Heart right ventricle (tissue), 16 donors: ENCODE measurements at regions not wholly inside any gene's neighbourhood (a gene's known extent, or its start where the extent isn't known, plus 50 kb on each side); places are given as distances from the start of the nearest gene placed in this dataset.

Experiments used
- ATAC-seq, 8 donors: fragments of 200-7000 bp; cut with Tn5 transposase; one replicate each; pipeline ENCODE4 v1.9.1; 2020; ENCODE audit warnings: mild to moderate bottlenecking in 8 of 8, moderate library complexity in 8 of 8, moderate number of reproducible peaks in 1 of 8
- DNase-seq, 2 donors: peaks; one replicate each; pipeline ENCODE4 v3.0.0-alpha.2; 2020
- H3K27ac ChIP-seq, 10 donors: fragments of 200-600 bp; sonication (generic) in 2 of 10; one replicate each; pipeline versions ENCODE4 v1.5.0 to v1.8.0; 2020 to 2022; ENCODE audit warnings: mild to moderate bottlenecking in 3 of 10
- H3K27me3 ChIP-seq, 7 donors: fragments of 200-600 bp; one replicate each; pipeline ENCODE4 v1.8.0; 2021 to 2022; ENCODE audit warnings: mild to moderate bottlenecking in 2 of 7
- H3K36me3 ChIP-seq, 9 donors: fragments of 200-600 bp; sonication (generic) in 1 of 9; one replicate each; pipeline versions ENCODE4 v1.5.0 to v1.8.0; 2020 to 2022; ENCODE audit warnings: mild to moderate bottlenecking in 2 of 9
- H3K4me1 ChIP-seq, 9 donors: fragments of 200-600 bp; sonication (generic) in 1 of 9; one replicate each; pipeline versions ENCODE4 v1.5.0 to v1.8.0; 2020 to 2022; ENCODE audit warnings: mild to moderate bottlenecking in 4 of 9
- H3K4me3 ChIP-seq, 10 donors: fragments of 200-600 bp; sonication (generic) in 2 of 10; one replicate each; pipeline versions ENCODE4 v1.5.0 to v1.8.0; 2020 to 2022; ENCODE audit warnings: mild to moderate bottlenecking in 7 of 10, moderate library complexity in 2 of 10
- H3K9me3 ChIP-seq, 11 donors: fragments of 200-600 bp in 10 of 11; sonication (generic) in 2 of 11; one replicate each; pipeline versions ENCODE4 v1.5.0 to v1.8.0; 2013 to 2022; ENCODE audit warnings: mild to moderate bottlenecking in 2 of 11, control low read depth in 1 of 11, moderate library complexity in 1 of 11
- WGBS, 2 donors: extraction: QIAGEN DNeasy Blood & Tissue Kit; methylation state at CpG; one replicate each; pipeline ENCODE4 v1.1.7; 2013; ENCODE audit warnings: inconsistent platforms in 1 of 2; 5-methylcytosine and 5-hydroxymethylcytosine counted together
- intact Hi-C, 10 donors: fragments of 100-400 bp; cut with DNase I; formaldehyde crosslinking; loops; one replicate each; pipeline versions ENCODE4 v1.11.1 to v1.14.2; 2022
- TF ChIP-seq, protein P1 (sequence below), 9 donors: fragments of 200-600 bp; sonication (generic) in 2 of 9; IDR thresholded peaks; one replicate each; pipeline versions ENCODE4 v1.5.0 to v1.8.0; 2021 to 2022; ENCODE audit warnings: antibody characterized with exemption in 9 of 9, mild to moderate bottlenecking in 5 of 9, moderate library complexity in 1 of 9
- donor health status: Arrhythmogenic right ventricular cardiomyopathy.
- donor health status: ischemic (EF 13 %, LVEDD 7.1; RV severe dilation, severe dysfunction).
- donor health status: healthy with polysubstance abuse.
- donor health status: DM: no; HTN: yes; CAD: no.
- donor health status: DM: no; HTN: no; CAD: no.
- donor health status: ischemic (EF 25% LVEDD 6.9; RV normal size, moderate dysfunction).
- donor health status: ischemic (EF 25% LVEDD 5.7; RV mildly dilated, moderate dysfunction).
- donor health status: healthy.
- donor health status: DM: yes; HTN: yes; CAD: no.
- donor health status: Ischemic cardiomyopathy.
- donor health status: ischemic (EF 35%, LVEDD 5.7; RV mildly dilated, moderate dysfunction).
- donor health status: nonischemic (EF 11% LVEDD 7.7; RV severe dilation, severe dysfunction).
- donor health status: DM: yes; HTN: yes; CAD: no.
- donor health status: PGD.
- donor health status: ischemic (EF 29% LVEDD 5.4; RV normal size, mild dysfunction).
- donor health status: nonischemic (EF 23%, LVEDD 6.1; RV moderate dilation, normal function).

DNA sequence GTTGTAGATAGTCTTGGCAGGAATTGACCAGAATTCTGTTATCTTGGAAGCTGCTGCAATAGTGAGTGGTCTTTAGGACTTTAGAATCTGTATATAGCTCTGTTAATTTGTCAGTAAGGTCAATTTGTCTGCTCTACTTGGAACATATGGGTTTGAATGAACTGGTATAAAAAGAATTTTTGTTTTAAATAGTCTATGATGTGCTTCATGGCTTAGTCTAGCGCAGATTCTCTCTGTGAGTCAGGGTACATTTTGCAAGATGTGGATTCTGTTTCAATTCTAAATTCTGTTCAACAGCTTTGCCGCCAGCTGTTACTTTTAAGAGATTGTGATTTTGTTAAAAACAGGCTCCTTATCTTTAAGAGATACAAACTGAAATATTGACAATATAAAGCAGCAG lies 135.9 kb upstream of the AGBL1 start:
- Histone ChIP-seq H3K4me1 (no peaks in the 10 kb centered on the region), H3K27ac (no peak overlapping the region), H3K36me3 (no peaks in the 10 kb centered on the region), H3K27me3 (peaks cover 0 to 18% (median 0%) of the 10 kb centered on the region in 7 donors), H3K9me3 (no peaks in the 10 kb centered on the region), H3K4me3 (no peak overlapping the region)
- no peak for ATAC-seq
- TF ChIP-seq, protein P1, sequence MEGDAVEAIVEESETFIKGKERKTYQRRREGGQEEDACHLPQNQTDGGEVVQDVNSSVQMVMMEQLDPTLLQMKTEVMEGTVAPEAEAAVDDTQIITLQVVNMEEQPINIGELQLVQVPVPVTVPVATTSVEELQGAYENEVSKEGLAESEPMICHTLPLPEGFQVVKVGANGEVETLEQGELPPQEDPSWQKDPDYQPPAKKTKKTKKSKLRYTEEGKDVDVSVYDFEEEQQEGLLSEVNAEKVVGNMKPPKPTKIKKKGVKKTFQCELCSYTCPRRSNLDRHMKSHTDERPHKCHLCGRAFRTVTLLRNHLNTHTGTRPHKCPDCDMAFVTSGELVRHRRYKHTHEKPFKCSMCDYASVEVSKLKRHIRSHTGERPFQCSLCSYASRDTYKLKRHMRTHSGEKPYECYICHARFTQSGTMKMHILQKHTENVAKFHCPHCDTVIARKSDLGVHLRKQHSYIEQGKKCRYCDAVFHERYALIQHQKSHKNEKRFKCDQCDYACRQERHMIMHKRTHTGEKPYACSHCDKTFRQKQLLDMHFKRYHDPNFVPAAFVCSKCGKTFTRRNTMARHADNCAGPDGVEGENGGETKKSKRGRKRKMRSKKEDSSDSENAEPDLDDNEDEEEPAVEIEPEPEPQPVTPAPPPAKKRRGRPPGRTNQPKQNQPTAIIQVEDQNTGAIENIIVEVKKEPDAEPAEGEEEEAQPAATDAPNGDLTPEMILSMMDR (IDR thresholded peaks at IDR 0.05) = no peak
- 72 to 77% methylated on average over 2 of the region's 2 CpGs for WGBS, 2 donors
- intact Hi-C loops = no loop called here
- no peak for DNase-seq

DNA sequence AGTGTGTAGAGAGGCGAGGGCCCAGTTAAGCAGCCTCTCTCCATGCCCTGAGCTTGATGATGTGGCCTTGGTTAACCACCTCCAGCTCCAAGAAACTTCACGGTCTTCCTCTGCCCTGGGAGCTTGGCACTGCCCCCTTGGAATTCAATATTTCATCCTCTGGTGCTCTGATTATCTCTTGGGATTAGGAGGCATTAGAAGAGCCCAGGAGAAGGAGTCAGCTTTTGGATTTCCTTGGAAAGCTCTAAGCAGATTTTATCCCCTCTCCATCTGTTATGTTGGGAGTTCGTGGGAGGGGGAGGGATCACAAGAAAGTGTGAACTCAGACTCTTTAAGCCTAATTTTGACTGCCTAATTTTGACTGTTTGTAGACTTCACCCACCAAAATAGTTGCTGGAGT lies 132.7 kb upstream of the AGBL1 start:
- ATAC-seq = no peak
- no peak overlapping the region for H3K27ac ChIP-seq
- intact Hi-C loops = no loop called here
- WGBS, 2 donors = 54 to 56% methylated on average over 3 of the region's 3 CpGs
- H3K4me3 ChIP-seq = no peak overlapping the region
- H3K4me1 ChIP-seq = peaks cover 0 to 4% (median 0%) of the 10 kb centered on the region in 9 donors
- H3K9me3 ChIP-seq = no peaks in the 10 kb centered on the region
- H3K36me3 ChIP-seq = no peaks in the 10 kb centered on the region
- DNase-seq = no peak
- peaks cover 0 to 18% (median 0%) of the 10 kb centered on the region in 7 donors for H3K27me3 ChIP-seq
- TF ChIP-seq, protein P1 (IDR thresholded peaks at IDR 0.05) = no peak

DNA sequence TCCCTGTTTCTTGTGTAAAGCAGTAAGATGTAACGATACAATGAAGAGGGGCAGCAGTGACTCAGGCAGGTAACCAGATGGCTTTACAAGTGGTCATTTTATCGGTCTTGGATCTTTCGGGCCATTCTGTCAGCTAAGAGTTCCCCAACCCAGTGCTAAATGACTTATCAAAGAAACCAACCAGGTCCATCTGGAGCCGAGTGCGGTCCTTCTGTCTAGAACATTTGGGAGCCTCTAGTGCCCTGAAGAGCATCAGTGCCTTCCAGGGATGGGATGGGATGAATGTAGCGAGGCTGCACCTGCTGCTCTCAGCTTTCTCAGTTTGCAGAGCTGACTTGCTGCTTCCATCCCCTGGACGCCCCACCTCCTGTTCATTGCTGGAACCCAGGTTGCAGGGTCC lies 131.7 kb upstream of the AGBL1 start:
- no peak for DNase-seq
- 84 to 89% methylated on average over 7 of the region's 7 CpGs for WGBS, 2 donors

DNA sequence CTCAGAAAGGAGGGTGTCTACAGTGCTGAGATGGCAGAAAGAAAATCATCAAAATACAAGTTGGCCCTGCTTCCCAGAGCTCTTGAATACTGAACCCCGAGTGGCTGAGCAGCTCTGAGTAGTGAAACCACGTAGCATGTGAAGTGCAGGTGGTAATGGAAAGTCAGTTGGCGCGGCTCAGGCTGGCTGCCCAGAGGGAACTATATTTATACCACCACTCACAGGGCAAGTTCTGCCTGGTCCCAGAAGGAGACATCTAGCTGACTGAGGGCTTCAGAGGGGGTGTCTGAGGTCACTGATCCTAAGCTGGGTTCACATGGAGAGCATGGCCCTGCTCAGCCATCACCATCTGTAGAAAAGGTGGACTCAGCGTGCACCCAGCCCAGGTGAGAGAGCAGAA lies 129.6 kb upstream of the AGBL1 start:
- TF ChIP-seq, protein P1 (IDR thresholded peaks at IDR 0.05) = no peak
- no peak overlapping the region for H3K27ac ChIP-seq
- intact Hi-C loops = no loop called here
- peak; percentile 50 to 58 for DNase-seq
- 51 to 61% methylated on average over 5 of the region's 5 CpGs for WGBS, 2 donors
- H3K27me3 ChIP-seq = peaks cover 0 to 14% (median 0%) of the 10 kb centered on the region in 7 donors
- H3K4me1 ChIP-seq = peaks cover 0 to 4% (median 0%) of the 10 kb centered on the region in 9 donors
- H3K36me3 ChIP-seq = no peaks in the 10 kb centered on the region
- H3K9me3 ChIP-seq = no peaks in the 10 kb centered on the region
- no peak overlapping the region for H3K4me3 ChIP-seq
- peak; percentile 72 to 98 (median 95) for ATAC-seq

More for the DNA sequence above, 131.7 kb upstream of the AGBL1 start:
- Histone ChIP-seq H3K4me1 (peaks cover 0 to 4% (median 0%) of the 10 kb centered on the region in 9 donors), H3K27ac (no peak overlapping the region), H3K4me3 (no peak overlapping the region), H3K36me3 (no peaks in the 10 kb centered on the region), H3K9me3 (no peaks in the 10 kb centered on the region), H3K27me3 (peaks cover 0 to 18% (median 0%) of the 10 kb centered on the region in 7 donors)
- intact Hi-C loops = no loop called here
- TF ChIP-seq, protein P1 (IDR thresholded peaks at IDR 0.05) = no peak
- no peak for ATAC-seq
